ENCODE measurements at regions not wholly inside any gene's neighbourhood (a gene's known extent, or its start where the extent isn't known, plus 50 kb on each side); places are given as distances from the start of the nearest gene placed in this dataset.
"Not testable (repeated sequence)": the region's sequence is repeated elsewhere in the genome, so short reads cannot be mapped to it uniquely, and the experiment has no call there.

DNA sequence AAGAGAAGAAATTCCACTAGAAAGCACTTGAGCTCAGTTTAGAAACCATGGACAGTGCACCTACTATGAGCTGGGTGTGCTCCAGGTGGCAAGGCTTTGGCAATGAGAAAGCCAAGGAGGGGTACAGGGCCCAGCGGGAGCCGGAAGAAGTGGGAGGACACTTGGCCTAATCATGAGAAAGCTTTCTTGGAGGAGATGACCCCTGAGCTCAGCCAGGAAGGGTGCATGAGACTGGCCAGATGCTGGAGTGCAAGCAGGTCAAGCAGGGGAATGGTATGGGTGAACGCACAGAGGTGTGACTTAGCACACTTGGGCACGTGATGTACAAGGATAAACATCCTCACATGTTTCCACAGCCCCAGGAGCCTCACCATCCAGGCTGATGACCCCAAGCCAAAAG, 97.2 kb upstream of the GLI2 start:
- DNase-seq (ENCODE audit: extremely low read depth, low read depth) = no peak

DNA sequence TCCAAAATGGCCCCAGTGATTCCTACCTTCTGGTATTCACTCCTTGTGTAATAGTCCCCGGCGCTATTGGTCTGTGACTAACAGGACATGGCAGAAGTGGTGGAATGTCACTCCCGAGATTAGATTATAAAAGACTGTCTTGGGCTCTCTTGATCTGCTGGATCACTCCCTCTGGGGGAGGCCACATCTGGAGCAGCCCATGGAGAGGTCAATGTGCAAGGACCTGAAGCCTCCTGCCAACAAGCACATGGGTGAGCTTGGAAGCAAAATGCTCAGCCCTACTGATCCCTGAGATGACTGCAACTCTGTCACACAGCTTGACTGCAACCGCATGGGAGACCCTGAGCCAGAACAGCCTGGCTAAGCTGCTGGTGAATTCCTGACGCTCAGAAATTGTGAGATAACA, 94.3 kb upstream of the GLI2 start:
- no peak for DNase-seq (ENCODE audit: extremely low read depth, low read depth)

DNA sequence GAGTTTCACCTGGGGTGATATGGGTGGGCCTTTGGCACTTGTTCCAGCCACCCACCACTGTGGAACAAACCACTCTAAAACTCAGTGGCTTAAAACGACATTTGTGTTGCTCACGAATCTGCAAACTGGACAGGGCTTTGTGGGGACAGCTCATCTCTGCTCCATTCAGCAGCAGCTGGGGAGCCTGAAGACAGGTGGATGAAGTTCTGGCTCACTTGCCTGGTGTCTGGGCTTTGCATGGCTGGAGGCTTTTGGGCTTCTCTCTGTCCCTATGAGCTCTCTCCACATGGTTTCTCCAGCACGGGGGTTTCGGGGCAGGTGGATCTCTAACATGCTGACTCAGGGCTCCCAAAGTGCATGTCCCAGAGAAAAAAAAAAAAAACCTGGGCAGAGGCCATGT, 93.0 kb upstream of the GLI2 start:
- no peak for DNase-seq (ENCODE audit: extremely low read depth, low read depth)

DNA sequence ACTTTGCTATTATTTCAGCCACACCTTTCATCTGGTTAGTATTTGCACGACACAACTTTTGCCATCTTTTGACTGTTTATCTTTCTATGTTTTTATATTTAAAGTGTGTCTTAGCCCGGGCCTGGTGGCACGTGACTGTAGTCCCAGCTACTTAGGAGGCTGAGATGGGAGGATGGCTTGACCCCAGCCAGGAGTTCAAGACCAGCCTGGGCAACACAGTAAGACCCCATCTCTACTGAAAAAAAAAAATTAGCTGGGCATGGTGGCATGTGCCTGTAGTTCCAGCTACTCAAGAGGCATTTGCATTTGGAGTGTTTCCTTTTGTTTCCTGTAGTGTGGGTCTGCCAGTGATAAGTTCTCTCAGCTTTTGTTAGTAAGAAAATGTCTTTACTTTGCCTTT, 88.7 kb upstream of the GLI2 start:
- no peak for DNase-seq (ENCODE audit: extremely low read depth, low read depth)

DNA sequence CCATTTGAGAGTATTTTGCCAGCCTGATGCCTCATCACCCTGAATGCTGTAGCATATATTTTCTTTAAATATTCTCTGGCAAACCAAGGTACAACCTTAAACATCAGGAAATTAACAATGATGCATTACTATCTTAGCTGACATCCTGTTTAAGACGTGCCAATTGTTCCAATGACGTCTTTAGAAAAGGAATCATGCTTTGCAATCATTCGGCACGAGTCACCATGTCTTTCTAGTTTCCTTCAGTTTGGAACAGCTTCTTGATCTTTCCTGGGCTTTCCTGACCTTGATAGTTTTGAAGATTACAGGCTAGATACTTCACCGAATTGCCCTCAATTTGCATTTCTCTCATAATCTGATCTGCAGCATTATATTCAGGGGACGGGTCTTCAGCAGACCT, 88.2 kb upstream of the GLI2 start:
- DNase-seq (ENCODE audit: extremely low read depth, low read depth) = no peak

DNA sequence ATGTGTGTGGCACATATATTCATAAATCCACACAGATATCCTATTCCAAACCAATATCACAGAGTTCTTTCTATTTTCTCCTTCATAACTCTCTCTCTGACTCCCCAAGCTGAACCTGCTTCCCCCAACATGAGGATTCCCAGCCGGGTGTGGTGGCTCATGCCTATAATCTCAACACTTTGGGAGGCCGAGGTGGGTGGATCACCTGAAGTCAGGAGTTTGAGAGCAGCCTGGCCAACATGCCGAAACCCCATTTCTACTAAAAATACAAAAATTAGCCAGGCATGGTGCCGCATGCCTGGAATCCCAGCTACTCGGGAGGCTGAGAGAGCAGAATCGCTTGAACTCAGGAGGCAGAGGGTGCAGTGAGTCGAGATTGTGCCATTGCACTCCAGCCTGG, 86.3 kb upstream of the GLI2 start:
- not testable (repeated sequence) for DNase-seq (ENCODE audit: extremely low read depth, low read depth)

DNA sequence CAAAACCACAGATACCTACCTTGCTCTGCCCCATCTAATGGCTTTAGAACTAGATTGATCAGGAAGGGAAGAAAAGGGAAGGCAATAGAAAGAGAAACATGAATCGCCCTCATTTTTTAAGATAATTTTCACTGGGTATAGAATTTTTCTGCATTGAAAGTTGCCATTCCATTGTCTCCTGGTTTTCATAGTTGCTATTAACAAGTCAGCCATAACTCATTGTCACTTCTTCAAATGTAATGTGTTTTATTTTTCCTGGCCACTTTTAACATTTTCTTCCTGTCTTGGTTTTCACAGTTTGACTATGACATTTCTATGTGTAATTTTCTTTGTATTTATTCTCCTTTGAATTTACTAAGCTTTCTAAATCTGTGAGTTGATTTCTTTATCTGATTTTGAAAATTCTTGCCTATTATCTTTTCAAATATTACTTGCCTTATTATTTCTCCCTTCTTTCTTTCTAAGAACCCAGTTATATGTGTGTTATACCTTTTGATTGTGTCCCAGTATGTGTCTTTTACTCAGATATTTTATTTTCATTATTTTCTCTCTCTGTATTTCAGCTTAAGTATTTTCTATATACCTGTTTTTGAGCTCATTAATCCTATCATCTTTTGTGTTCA, 85.5 kb upstream of the GLI2 start:
- no peak for DNase-seq (ENCODE audit: extremely low read depth, low read depth)

DNA sequence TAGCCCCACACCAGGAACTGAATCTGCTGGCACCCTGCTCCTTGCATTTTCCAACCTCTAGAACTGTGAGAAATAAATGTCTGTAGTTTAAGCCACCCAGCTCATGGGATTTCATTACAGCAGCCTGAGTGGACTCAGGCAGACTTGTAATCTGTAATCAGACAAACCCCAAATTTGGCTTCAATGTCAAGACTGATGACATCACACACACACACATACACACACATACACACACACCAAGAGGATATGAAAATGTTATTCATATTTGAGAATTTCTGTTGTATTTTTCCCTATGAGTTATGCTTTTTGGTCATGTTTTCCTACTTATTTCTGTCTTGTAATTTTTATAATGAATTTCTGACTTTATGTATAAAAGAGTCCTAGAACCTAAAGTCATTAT, 83.8 kb upstream of the GLI2 start:
- no peak for DNase-seq (ENCODE audit: extremely low read depth, low read depth)

DNA sequence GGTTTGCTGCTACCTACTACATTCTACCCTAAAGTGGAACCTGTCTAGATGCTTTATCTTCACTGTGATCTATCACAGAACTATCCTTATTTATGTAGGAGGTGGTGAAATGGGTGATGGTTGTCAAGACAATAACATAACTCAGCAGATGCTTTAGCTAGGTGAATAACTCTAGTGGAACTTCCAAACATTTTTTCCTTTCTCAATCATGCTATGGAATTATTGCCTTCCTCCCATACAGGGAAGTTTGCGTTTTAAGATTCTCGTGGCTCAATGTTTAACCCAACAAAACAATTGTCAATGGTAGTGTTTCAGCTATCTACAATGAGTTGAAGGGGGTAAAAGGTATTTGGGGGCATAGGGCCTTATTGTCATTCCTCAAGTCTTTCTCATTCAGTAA, 82.6 kb upstream of the GLI2 start:
- no peak for DNase-seq (ENCODE audit: extremely low read depth, low read depth)

DNA sequence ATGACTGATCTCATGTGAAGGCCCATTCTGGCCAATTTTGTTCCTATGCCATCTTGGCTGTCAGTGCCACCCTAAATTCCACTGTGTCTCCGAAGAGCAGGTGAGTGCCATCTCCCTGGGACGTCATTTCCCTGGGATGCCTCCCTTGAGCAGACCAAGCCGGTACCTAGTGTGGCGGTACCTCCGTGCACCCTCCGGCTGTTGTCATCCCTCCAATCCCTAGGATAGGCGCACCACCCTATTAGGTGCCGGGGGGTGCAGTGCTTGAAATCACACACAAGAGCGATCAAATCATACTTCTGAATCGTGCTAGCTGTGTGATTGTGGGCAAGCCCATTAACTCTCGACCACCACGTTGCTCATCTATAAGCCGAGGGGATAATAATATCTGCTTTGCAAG, 81.8 kb upstream of the GLI2 start:
- no peak for DNase-seq (ENCODE audit: extremely low read depth, low read depth)

DNA sequence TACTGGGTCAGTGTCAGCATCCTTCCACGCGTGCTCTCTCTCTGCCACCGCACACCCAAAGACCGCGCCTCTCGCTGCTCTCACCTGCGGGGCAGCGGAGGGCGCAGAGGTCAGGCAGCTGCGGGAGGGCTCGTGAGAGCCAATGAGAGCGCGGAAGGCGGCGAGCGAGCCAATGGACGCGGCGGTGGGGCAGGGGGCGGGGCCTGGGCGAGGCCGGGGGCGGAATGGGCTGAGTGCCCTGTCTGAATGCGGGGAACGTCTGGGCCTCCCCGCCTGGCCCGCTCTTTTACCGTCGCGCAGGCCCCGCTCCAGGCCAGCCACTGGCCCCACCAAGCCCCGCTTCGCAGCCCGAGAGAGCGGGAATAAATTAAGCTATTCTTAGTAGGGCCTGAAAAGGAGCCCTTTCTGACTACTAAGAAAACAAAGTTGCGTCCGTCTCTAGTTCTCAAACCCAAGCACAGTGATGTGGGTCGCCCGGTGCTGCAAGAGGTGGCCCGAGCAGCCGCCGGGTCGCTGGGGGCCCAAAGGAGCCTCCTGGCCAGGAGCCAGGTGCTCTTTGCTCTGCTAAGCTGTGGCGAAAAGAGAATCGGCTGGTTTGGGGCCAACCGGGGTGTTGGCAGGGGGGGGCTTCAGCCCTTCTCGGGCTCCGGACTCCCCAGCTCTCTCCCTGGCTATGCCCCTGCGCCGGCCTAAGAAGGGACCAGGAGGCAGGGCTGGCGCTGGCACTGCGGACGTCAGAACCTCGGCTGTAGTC, 81.1 kb upstream of the GLI2 start:
- DNase-seq (ENCODE audit: extremely low read depth, low read depth) = no peak

DNA sequence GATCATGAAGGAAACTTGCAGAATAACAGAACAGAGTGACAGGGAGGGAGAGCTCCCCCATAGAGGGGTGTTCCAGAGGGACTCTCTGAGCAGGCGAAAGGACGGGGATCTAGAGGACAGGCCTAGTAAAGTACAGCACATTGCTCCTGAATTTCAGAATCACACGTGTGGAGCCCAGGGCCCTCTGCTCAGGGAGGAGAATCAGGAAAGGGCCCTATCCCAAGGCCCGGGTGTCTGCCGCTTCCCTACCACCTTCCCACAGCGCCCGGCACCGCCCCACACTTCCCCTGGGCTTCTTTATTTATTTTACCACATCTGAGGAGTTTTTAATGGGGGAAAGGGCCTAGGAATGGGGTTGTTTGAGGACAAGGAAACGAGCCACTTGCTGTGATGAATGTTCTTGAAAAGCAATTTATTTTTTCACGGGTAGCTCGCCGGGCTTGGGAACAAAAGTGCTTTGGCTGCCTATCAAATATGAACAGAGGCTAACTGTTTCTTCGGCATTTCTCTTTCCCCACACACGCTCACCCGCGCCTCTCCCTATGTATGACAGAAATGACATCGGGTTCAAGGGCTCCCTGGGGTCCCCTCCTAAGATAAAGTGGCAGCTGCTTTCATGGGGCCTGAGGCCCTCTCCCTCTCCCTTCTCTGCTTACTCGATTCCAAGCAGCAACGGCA, 79.3 kb upstream of the GLI2 start:
- DNase-seq (ENCODE audit: extremely low read depth, low read depth) = no peak

DNA sequence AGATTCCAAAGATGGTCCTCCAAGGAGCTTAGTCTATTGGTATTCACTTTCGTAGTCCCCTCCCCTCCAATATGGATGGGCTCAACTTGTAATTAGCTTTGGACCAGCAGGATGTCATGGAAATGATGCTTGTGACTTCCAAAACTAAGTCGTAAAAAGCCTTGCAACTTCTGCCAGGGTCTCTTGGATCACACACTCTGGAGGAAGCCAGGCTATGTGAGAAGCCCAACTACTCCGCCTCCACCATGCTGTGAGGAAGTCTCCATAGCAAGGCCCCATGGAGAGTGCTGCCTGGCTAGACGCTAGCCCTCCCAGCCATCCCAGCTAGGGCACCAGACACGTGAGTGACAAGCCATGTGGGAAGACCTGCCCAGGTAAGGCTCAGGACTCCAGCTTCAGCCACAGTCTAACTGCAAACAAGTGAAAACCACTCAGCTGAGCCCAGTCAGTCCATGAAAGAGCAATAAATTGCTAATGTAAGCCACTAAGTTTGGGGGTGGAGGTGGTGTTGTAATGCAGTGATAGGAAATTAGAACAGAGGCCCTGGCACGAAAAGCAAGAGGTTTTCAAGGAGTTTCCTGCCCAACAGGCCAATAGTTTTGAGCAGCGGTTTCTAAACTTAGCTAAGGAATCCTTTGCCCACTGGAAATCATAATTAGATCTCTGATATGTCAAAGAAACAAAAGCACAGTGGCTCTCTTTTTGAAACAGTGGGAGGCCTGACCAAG, 77.5 kb upstream of the GLI2 start:
- no peak for DNase-seq (ENCODE audit: extremely low read depth, low read depth)

DNA sequence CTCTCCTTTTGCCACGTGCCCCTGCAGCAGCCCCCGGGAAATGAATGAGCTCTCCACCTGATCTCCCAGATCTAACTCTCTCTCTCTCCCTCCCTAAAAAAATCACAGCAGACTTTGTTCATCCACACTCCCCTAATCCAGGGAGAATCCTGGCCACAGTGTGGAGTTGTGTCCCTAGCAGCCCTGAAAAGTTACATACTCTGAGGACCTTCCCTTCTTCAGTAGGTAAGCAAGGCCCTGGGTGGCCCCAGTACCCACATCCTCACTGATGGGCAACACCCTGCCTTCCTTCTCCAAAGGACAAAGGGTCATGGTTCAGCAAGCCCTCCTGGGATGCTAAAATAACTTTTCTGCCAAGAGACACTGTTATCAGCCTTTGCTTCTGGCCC, 76.9 kb upstream of the GLI2 start:
- DNase-seq (ENCODE audit: extremely low read depth, low read depth) = no peak

DNA sequence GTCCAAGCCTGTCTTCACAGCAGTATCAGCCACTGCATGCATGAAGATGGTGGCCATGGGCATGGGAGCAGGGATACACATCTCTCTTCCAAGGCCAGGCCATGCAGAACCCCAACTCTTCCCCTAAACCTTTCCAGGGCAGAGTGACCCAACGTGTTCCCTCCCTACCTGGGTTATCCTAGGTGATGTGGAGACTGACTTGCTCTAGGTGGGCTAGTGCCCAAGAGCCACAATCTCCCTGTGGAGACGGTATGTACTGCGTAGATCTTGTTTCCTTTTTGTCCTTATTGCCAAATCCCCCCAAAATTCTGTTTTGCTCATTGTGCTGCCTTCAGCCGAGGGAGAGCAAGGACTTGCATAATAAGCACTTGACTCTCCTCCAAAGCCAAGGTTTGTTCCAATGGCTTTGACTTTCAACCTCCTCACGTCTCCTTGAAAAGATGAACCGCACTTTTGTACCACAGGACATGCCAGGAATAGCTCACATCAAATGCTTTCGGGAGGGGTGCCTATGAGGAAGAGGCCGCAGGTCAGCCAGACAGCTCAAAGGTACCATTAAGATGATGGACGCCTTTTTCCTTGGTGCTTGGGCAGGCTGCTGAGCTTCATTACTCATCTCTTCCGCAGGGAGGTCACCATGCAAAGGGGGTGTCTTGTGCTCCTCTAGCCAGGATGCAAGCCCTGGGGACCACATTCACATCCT, 76.2 kb upstream of the GLI2 start:
- DNase-seq (ENCODE audit: extremely low read depth, low read depth) = no peak

DNA sequence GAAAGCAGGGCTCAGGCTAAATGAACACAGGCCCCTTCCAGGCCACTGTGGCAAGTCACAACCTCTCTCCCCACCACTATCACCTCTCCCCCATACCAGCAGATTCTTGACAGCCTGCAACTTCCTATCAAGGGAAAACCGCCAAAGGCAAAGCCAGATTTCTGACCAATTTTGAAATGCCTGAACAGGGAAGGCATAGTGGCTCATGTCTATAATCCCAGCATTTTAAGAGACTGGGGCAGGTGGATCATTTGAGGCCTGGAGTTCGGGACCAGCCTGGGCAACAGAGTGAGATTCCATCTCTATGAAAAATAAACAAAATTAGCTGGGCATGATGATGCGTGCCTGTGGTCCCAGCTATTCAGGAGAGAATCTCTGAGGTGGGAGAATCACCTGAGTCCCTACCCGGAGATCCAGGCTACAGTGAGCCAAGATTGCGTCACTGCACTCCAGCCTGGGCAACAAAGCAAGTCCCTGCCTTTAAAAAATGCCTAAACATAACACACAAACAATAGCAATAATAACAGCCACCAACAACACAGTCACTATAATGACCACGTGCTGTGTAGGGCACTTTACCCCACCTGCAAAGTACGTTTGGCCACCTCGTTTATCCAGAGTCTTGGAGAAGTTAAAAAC, 75.5 kb upstream of the GLI2 start:
- no peak for DNase-seq (ENCODE audit: extremely low read depth, low read depth)

DNA sequence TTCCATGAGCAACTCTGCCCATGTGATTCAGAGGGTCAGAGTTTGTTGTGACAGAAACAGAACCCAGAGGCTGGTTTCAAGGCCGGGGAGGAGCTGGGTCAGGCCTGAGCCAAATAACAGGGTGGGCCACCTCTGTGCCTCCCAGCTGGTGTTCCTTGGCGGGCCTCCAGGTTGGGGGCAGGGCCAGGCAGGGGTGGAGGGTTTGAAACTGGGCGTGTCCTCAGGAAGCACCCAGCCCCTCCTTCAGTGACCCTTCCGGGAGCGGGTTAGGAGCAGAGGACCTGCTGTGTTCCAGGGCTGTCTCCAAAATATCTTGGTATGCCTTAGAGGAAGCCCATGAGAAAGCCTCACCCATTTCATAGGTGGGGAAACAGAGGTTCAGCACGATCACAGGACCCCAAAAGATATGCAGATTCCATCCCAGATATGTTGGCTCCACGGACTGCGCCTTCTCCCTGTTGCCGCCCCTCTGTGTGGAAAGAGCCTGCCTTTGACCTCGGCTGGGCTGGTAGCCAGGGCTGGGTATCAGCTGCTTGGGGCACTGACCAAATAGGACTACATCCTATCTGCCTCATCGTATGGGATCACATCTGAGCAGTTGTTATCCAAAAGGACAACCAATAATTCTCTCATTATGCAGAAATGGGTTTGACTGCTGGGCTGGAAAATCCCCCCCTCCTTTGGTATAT, 74.8 kb upstream of the GLI2 start:
- no peak for DNase-seq (ENCODE audit: extremely low read depth, low read depth)

DNA sequence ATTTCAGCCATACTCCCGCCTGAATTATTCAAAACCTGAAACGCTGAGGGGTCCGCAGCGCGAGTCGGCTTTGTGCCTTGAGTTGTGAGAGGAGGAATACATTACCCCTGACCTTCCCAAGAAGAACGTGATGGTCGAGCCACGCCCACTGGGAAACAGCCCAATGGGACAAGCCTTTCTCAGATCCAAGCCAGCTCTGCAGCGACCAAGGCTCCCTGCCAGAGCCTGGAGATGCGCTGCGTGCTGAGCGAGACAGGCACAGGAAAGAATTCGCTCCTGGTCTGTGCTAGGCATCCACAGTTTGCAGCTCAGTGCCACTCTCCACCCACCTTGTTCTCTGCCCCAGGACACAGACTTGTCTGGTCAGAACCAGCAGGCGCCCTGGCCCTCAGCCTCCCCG, 74.1 kb upstream of the GLI2 start:
- DNase-seq (ENCODE audit: extremely low read depth, low read depth) = no peak

DNA sequence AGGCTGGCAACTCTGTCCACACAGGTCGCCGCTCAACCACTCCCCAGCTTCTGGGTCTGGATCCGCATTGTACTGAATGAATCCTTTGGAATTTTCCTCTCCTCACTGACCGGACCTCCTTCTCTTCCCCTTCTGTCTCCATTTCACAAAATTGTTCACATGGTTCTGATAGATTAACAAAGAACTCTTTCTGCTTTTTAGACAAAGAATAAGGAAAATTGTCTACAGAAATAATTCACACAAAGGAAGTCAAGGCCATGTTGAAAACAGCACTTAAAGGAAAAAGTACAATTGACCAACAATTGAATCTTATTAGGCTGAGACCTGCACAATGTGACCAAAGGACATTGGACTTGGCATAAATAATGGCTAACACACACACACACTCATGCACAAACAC, 73.6 kb upstream of the GLI2 start:
- DNase-seq (ENCODE audit: extremely low read depth, low read depth) = no peak

DNA sequence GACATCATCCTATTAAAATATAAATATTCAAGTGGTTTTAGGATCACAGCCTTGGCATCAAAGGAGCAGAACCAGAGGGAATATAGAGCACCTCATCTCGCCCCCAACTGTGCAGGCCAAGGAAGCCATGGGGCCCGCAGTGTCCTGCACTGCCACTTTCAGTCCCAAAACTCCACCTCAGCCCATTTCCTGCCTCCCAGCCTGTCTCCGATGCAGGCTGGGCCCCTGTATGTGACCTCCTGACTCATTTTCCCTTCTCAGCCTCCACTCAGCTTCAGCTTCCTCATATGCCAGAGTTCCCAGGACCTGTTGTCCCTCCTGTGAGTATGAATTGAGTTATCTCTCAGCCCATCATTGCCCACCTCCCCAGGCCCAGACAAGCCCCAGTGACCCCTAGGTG, 72.9 kb upstream of the GLI2 start:
- DNase-seq (ENCODE audit: extremely low read depth, low read depth) = no peak

All from NCI-H460 (cell line).